ENCODE measurements at regions not wholly inside any gene's neighbourhood (a gene's known extent, or its start where the extent isn't known, plus 50 kb on each side); places are given as distances from the start of the nearest gene placed in this dataset.

DNA sequence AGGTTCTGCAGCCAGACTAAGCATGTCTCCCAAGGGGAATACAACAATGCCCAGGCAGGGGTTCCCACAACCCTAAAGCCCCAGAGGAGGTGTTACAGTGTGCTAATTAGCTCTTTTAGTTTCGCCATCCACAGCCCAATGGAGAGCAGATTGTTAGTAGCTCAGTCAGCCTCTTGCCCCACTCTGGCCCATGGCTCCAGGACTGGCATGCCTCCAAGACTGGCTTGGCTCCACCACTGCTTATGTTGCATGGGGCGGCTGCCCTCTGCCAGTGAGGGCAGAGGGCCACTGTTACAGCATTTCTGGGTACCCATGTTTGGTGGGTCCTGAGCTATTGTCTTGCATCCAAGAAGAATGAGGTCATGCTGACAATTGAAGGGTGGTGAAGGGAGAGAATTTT, 231.1 kb upstream of the MDFIC2 start:
- peaks cover 2% of the 10 kb centered on the region for H3K27me3 ChIP-seq (ENCODE audit: insufficient read depth, low read length)
- no peaks in the 10 kb centered on the region for H3K36me3 ChIP-seq (ENCODE audit: insufficient read depth, low read length)
- no peaks in the 10 kb centered on the region for H3K9me3 ChIP-seq (ENCODE audit: low read length)
- H2AFZ ChIP-seq (ENCODE audit: low read depth, low read length), result no peak overlapping the region
- no peaks in the 10 kb centered on the region for H3K4me1 ChIP-seq (ENCODE audit: insufficient read depth, low read length)
- no peak overlapping the region for H3K4me3 ChIP-seq (ENCODE audit: low read length)

DNA sequence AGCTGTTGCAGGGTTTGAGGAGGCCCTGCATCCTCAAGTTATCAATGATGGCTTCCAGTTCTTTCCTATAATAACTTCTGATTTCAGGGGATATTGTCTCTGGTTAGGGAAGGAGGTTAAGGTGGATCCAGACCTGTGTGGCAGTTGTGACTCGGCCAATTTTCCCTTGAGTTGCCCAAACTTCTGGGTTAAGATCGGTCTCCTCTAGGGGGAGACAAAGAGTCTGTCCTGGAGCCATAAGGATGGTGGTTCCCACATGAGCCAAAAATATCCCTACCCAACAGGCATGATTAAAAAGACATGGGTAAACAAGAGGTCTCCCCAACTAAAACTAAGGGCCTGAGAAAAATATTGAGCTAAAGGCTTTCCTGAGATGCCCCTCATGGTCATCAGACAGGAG, 227.5 kb upstream of the MDFIC2 start:
- Histone ChIP-seq H3K4me1 (ENCODE audit: insufficient read depth, low read length) (peaks cover 6% of the 10 kb centered on the region), H3K9me3 (ENCODE audit: low read length) (no peaks in the 10 kb centered on the region), H3K27me3 (ENCODE audit: insufficient read depth, low read length) (peaks cover 3% of the 10 kb centered on the region), H2AFZ (ENCODE audit: low read depth, low read length) (no peak overlapping the region), H3K4me3 (ENCODE audit: low read length) (no peak overlapping the region), H3K36me3 (ENCODE audit: insufficient read depth, low read length) (no peaks in the 10 kb centered on the region)

DNA sequence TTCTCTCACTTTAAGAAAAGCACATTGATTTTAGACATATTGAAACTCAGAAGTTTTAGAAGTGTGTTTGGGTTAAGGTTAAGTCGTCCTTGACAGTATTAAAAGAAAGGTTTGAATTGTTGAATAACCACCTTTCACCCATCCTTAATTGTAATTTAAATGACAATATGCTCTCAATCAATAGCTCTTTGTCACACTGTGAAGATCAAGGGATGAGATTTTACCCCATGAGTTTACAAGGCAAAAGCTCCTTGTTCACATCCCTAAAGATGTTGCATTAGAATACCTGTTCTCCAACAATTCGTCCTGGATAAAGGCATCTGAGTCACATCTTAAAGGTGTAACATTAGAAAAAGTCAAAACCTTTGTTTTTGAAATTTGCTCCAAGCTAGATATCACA, 220.4 kb upstream of the MDFIC2 start:
- Histone ChIP-seq H3K4me3 (ENCODE audit: low read length) (no peak overlapping the region), H3K4me1 (ENCODE audit: insufficient read depth, low read length) (peaks cover 6% of the 10 kb centered on the region), H2AFZ (ENCODE audit: low read depth, low read length) (no peak overlapping the region), H3K27me3 (ENCODE audit: insufficient read depth, low read length) (peaks cover 2% of the 10 kb centered on the region), H3K9me3 (ENCODE audit: low read length) (no peaks in the 10 kb centered on the region), H3K36me3 (ENCODE audit: insufficient read depth, low read length) (no peaks in the 10 kb centered on the region)

DNA sequence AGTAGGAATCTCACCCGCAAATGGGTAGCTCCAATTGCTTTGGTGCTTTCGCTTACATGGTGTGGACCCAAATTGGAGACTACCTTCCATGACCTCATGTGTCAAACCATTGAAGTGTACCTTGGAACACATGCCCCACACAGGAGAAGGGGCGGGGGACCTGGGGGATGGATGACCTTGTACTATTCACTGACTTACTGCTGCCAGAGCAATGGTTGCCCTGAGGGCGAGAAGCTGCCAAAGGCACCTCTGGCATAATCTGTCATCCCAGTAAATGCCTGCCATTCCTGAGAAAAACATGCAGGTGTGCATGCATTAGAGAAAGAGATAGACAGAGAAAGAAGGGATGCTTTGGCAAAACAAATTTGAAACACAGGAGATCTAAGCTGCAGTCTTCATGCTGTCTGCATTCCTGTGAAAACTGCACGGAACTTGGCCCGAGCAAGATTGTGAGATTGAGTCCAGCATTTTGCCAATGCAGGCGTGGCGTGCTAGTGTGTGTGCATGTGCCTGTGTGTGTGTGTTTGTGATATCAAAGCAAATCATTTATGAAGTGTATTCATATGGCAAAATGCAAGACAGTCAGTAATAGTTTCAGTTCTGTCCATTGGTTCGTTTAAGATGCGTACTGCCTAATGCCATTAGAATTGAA, 219.5 kb upstream of the MDFIC2 start:
- Histone ChIP-seq H3K4me1 (ENCODE audit: insufficient read depth, low read length) (peaks cover 6% of the 10 kb centered on the region), H3K4me3 (ENCODE audit: low read length) (no peak overlapping the region), H3K36me3 (ENCODE audit: insufficient read depth, low read length) (no peaks in the 10 kb centered on the region), H3K27me3 (ENCODE audit: insufficient read depth, low read length) (peaks cover 2% of the 10 kb centered on the region), H2AFZ (ENCODE audit: low read depth, low read length) (no peak overlapping the region), H3K9me3 (ENCODE audit: low read length) (no peaks in the 10 kb centered on the region)

DNA sequence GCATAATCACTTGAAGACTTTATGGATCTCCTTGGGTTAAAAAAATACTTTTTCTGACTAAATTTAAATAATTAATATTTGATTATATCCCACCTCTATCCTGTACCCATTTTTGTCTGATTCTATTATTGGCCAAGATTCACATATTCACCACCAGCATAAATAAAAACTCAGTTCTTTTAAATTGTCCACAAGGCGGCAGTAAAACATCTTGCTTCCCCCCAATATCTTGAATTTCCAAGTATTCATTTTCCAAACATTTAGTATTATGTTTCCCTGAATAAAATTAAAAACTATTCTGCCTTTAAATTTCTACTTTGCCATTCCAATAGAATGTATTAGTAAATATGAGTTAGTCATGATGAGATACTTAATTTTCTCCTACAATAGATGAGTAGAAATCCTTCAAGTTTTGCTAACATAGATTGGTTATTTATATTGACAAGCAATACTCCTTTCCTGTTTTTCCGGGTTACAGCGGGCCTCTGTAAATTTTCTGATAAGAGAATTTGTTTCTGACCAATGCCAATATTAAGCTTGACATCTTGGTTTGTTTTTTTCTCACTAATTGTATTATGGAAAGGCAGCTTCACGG, 218.7 kb upstream of the MDFIC2 start:
- Histone ChIP-seq H3K4me3 (ENCODE audit: low read length) (no peak overlapping the region), H3K27me3 (ENCODE audit: insufficient read depth, low read length) (no peaks in the 10 kb centered on the region), H3K36me3 (ENCODE audit: insufficient read depth, low read length) (no peaks in the 10 kb centered on the region), H2AFZ (ENCODE audit: low read depth, low read length) (no peak overlapping the region), H3K9me3 (ENCODE audit: low read length) (no peaks in the 10 kb centered on the region), H3K4me1 (ENCODE audit: insufficient read depth, low read length) (peaks cover 5% of the 10 kb centered on the region)

DNA sequence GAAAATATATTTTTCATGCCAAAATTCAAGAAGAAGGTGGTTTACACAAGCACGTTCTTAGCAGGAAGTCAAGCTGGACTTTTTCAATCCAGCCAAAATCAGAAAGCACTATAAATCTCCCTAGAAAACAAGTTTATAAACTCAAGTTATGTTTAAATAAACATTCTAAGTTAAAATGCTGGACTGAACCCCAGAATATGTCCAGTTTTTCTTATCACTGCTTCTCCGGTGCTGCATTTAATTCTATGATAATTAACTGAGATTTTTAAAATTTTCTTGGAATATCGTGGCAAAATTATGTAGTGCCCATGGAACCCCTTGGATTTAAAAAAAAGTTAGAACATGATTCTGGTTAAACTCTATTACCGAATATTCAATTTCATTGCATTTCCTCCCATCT, 218.2 kb upstream of the MDFIC2 start:
- Histone ChIP-seq H2AFZ (ENCODE audit: low read depth, low read length) (no peak overlapping the region), H3K4me1 (ENCODE audit: insufficient read depth, low read length) (peaks cover under 1% of the 10 kb centered on the region), H3K36me3 (ENCODE audit: insufficient read depth, low read length) (no peaks in the 10 kb centered on the region), H3K27me3 (ENCODE audit: insufficient read depth, low read length) (no peaks in the 10 kb centered on the region), H3K9me3 (ENCODE audit: low read length) (no peaks in the 10 kb centered on the region), H3K4me3 (ENCODE audit: low read length) (no peak overlapping the region)

DNA sequence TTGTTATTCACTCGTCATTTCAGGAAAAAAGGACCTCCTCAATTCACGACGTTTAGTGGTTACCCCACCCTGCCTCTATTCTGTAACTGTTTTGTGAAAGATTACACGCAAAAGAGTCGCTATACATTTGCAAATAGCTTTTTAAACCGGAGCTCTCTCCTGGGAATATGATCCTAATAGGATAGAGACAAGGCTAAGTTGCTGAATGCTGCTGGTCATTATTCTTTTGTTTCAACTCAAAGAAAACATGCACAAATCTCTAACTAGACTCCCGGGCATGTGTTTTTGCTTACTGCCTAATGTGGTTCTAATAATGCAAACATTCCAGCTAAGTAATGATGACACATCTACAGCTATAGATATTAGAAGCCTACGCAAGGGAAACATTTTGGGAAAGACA, 214.6 kb upstream of the MDFIC2 start:
- Histone ChIP-seq H3K36me3 (ENCODE audit: insufficient read depth, low read length) (no peaks in the 10 kb centered on the region), H3K9me3 (ENCODE audit: low read length) (no peaks in the 10 kb centered on the region), H3K4me3 (ENCODE audit: low read length) (no peak overlapping the region), H3K27me3 (ENCODE audit: insufficient read depth, low read length) (no peaks in the 10 kb centered on the region), H3K4me1 (ENCODE audit: insufficient read depth, low read length) (no peaks in the 10 kb centered on the region), H2AFZ (ENCODE audit: low read depth, low read length) (no peak overlapping the region)

DNA sequence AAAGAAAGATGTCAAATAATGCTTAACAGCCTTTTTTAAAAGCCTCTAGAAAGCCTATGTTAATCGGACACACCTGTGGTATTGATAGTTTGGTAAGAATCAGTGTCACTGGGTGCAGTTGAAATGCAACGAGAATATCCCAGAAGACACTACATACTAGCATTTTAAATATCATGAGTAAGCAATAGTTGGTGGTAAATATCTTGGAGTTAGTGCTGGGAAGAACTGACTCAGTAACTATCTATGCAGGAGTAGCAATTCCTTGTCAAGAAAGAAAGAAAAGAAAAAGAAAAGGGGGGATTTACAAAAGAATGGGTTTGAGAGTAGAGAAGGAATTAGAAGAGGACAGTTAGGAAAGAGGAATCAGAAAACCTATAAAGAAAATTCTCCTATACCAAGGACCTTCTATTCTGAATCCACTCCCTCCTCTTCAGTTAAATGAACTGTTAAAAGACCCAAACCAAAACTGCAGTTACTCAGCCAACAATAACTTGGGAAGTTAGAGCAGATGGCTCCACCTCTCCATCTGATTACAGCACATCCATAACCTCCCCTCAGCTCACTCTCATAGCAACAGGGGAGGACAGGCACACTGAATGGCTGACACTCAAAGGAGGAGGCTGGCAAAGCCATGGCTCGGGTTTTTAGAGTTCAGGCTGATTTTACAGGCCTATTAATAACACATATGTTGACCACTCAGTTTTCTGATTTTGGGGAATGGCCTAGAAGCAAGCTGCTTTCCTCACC, 207.6 kb upstream of the MDFIC2 start:
- H3K4me1 ChIP-seq (ENCODE audit: insufficient read depth, low read length), result no peaks in the 10 kb centered on the region
- H3K4me3 ChIP-seq (ENCODE audit: low read length), result no peak overlapping the region
- H3K36me3 ChIP-seq (ENCODE audit: insufficient read depth, low read length), result no peaks in the 10 kb centered on the region
- peaks cover 3% of the 10 kb centered on the region for H3K27me3 ChIP-seq (ENCODE audit: insufficient read depth, low read length)
- H3K9me3 ChIP-seq (ENCODE audit: low read length), result no peaks in the 10 kb centered on the region
- H2AFZ ChIP-seq (ENCODE audit: low read depth, low read length), result no peak overlapping the region

DNA sequence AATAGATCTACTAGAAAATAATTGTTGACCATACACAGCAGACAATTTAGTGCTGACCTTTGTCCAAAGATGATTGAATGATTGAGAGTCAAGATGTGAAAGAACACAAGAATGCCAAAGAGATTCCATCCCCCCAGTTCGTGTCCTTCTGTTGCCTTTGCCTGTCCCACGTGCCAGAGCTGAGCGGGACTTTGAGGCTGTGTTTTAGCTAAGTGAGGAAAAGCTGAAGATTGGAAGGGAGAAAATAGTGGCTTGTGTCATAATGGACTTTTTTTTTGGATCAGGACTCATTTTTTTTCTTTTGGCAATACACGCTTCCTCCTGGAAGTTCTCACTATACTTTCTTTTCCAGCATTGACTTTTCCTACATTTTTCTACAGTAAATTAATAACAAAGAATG, 206.6 kb upstream of the MDFIC2 start:
- H3K27me3 ChIP-seq (ENCODE audit: insufficient read depth, low read length), result peaks cover 3% of the 10 kb centered on the region

DNA sequence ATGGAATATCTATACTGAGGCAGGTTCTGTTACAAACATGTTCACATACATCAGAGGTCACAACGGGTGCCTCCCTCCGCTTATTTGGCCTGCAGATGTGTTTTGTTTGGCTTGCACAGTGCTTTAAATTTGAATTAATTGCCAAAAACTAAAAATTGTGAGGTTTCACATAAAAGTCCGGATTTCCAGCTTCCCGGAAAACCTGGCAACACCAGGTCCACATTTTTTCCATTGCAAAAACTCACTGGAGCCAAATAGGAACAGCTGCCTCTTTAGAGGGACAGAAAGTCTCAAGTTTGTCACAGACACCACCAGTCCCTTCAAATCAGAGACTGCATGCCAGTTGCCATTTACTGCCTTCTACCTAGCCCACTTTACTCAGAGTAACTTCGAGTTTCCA, 205.9 kb upstream of the MDFIC2 start:
- peaks cover 3% of the 10 kb centered on the region for H3K27me3 ChIP-seq (ENCODE audit: insufficient read depth, low read length)
- H3K36me3 ChIP-seq (ENCODE audit: insufficient read depth, low read length), result no peaks in the 10 kb centered on the region
- H3K4me1 ChIP-seq (ENCODE audit: insufficient read depth, low read length), result no peaks in the 10 kb centered on the region
- no peak overlapping the region for H2AFZ ChIP-seq (ENCODE audit: low read depth, low read length)
- H3K9me3 ChIP-seq (ENCODE audit: low read length), result no peaks in the 10 kb centered on the region
- H3K4me3 ChIP-seq (ENCODE audit: low read length), result no peak overlapping the region

More for the DNA sequence above, 206.6 kb upstream of the MDFIC2 start:
- Histone ChIP-seq H2AFZ (ENCODE audit: low read depth, low read length) (no peak overlapping the region), H3K36me3 (ENCODE audit: insufficient read depth, low read length) (no peaks in the 10 kb centered on the region), H3K4me3 (ENCODE audit: low read length) (no peak overlapping the region), H3K9me3 (ENCODE audit: low read length) (no peaks in the 10 kb centered on the region), H3K4me1 (ENCODE audit: insufficient read depth, low read length) (no peaks in the 10 kb centered on the region)

DNA sequence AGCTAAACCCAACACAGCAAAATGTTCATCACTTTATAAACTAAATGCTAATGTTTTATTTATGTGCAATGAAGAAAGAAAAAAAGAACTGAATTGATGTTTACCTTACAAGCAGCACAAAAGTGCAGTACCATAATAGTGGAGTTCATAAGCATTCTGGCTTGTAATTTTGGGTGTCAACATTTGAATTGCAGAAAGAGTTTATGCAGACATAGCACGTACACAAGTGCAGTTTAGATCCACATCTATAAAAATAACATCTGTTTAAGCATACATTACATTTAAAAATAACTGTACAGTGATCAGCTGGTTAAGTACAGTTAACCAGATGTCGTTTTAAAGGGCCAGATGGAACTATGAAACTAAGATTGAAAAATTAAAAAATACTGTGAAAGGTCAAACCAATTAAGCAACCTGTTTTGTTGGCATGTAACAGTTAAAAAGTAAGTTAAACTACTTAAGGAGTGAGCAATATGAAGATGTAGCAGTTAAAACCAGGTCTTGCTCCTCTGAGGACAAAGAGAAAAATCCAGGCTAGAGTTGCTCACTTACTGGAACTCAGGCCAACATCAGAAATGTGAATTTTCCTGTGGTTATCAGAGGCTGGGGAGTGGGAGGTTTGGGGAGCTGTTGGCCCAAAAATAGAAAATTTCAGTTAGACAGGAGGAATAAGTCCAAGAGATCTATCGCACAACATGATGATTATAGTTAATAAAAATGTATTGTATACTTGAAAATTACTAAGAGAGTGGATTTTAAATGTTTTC, 204.9 kb upstream of the MDFIC2 start:
- no peak overlapping the region for H2AFZ ChIP-seq (ENCODE audit: low read depth, low read length)
- no peaks in the 10 kb centered on the region for H3K4me1 ChIP-seq (ENCODE audit: insufficient read depth, low read length)
- no peaks in the 10 kb centered on the region for H3K36me3 ChIP-seq (ENCODE audit: insufficient read depth, low read length)
- no peaks in the 10 kb centered on the region for H3K9me3 ChIP-seq (ENCODE audit: low read length)
- H3K4me3 ChIP-seq (ENCODE audit: low read length), result no peak overlapping the region
- H3K27me3 ChIP-seq (ENCODE audit: insufficient read depth, low read length), result peaks cover 3% of the 10 kb centered on the region

DNA sequence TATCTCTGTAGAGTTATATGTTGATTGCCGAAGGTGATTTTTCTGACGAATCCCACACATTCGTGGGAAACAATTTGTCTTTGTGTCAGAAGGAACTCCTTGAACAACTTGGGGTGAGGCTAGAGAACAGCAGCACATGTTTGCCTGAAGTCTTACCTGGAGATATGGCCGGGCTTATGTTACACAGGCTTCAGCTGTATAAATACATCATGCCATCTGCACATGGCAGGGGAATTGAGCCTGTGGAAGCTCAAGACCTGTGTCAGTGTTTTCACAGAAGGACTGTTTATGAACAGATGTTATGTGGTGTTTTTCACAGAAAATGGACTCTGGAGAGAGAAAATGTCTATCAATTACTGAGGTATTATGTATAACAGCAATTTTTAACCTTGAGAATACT, 203.6 kb upstream of the MDFIC2 start:
- H3K4me3 ChIP-seq (ENCODE audit: low read length), result no peak overlapping the region
- H3K36me3 ChIP-seq (ENCODE audit: insufficient read depth, low read length), result no peaks in the 10 kb centered on the region
- H3K27me3 ChIP-seq (ENCODE audit: insufficient read depth, low read length), result peaks cover 3% of the 10 kb centered on the region
- no peaks in the 10 kb centered on the region for H3K4me1 ChIP-seq (ENCODE audit: insufficient read depth, low read length)
- H3K9me3 ChIP-seq (ENCODE audit: low read length), result no peaks in the 10 kb centered on the region
- H2AFZ ChIP-seq (ENCODE audit: low read depth, low read length), result no peak overlapping the region

DNA sequence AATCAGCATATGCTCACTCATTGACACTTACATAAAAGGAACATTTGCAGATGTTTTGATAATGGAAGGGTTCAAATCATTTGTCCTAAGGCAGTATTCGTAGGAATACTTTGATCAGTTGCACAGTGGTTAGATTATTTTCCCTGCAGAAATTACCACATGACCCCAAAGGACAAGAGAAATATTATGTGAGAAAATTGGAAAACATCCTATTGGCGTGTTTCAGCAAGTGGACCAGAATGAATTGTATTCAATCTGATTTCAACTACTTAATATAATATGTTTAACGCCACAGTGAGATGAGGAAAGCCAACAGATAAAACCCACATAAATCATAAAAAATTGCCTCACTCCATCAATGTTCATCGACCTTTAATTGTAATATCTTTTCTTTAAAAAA, 195.0 kb upstream of the MDFIC2 start:
- Histone ChIP-seq H3K4me1 (ENCODE audit: insufficient read depth, low read length) (no peaks in the 10 kb centered on the region), H3K4me3 (ENCODE audit: low read length) (no peak overlapping the region), H3K9me3 (ENCODE audit: low read length) (no peaks in the 10 kb centered on the region), H3K36me3 (ENCODE audit: insufficient read depth, low read length) (no peaks in the 10 kb centered on the region), H3K27me3 (ENCODE audit: insufficient read depth, low read length) (peaks cover 5% of the 10 kb centered on the region), H2AFZ (ENCODE audit: low read depth, low read length) (no peak overlapping the region)

All from neuron (in vitro differentiated cells).